GM23248 (cell line): ENCODE measurements at regions not wholly inside any gene's neighbourhood (a gene's known extent, or its start where the extent isn't known, plus 50 kb on each side); places are given as distances from the start of the nearest gene placed in this dataset.

Experiments
- EZH2 ChIP-seq: fragments of 200-600 bp; sonication (generic); IDR thresholded peaks from 2 replicates; pipeline ENCODE4 v1.6.1; 2018; ENCODE audit warnings: antibody characterized with exemption, mild to moderate bottlenecking; ENCODE audit not compliant: insufficient read depth, poor library complexity, severe bottlenecking
- EZH2phosphoT487 ChIP-seq: fragments of 200-600 bp; sonication (generic); IDR thresholded peaks from 2 replicates; pipeline ENCODE4 v1.6.1; 2018; ENCODE audit warnings: antibody characterized with exemption, moderate library complexity, mild to moderate bottlenecking, low read depth; ENCODE audit not compliant: insufficient read depth

- no peak for TF ChIP-seq EZH2
- no peak for TF ChIP-seq EZH2phosphoT487
Observed at GRCh38 chr7:17485368-17485767, 186.9 kb downstream of the AHR start.
